Suprapubic skin (tissue), 3 donors: ENCODE measurements at regions not wholly inside any gene's neighbourhood (a gene's known extent, or its start where the extent isn't known, plus 50 kb on each side); places are given as distances from the start of the nearest gene placed in this dataset.

ENCODE experiments used
- CTCF ChIP-seq, 2 donors: fragments of 200-600 bp in 1 of 2; fragments of 450-650 bp in 1 of 2; sonication (generic) in 1 of 2; IDR thresholded peaks; one replicate each; pipeline ENCODE4 v1.5.1; 2016 to 2019; ENCODE audit warnings: antibody characterized with exemption in 2 of 2, mild to moderate bottlenecking in 1 of 2, moderate library complexity in 1 of 2
- EP300 ChIP-seq: sonication (generic); formaldehyde crosslinking; IDR thresholded peaks from one replicate; pipeline ENCODE4 v1.6.1; 2017; ENCODE audit warnings: antibody characterized with exemption

GRCh38 chr15:39092354-39092753 lies 488.5 kb upstream of the THBS1 start:
- TF ChIP-seq CTCF (IDR thresholded peaks at IDR 0.05), result no peak
- TF ChIP-seq EP300, result no peak
